HEK293 (cell line): ENCODE measurements at regions not wholly inside any gene's neighbourhood (a gene's known extent, or its start where the extent isn't known, plus 50 kb on each side); places are given as distances from the start of the nearest gene placed in this dataset.

Experiments
- CTCF ChIA-PET: fragments of 350-600 bp; formaldehyde crosslinking; extraction: SDS; loops from one replicate; lab custom pipeline; 2021; ENCODE audit warnings: antibody characterized with exemption; lab: Yijun Ruan, JAX
- POLR2A ChIA-PET: fragments of 300-600 bp; formaldehyde crosslinking; extraction: SDS; loops from one replicate; lab custom pipeline; 2020; ENCODE audit warnings: antibody characterized with exemption, inconsistent platforms; lab: Yijun Ruan, JAX
- H3K27ac ChIP-seq: fragments of 200-500 bp; sonication (Bioruptor generic); 2 replicates; pipeline ENCODE4 v1.5.1; 2014; ENCODE audit warnings: low read depth, low read length, control low read depth, inconsistent platforms; ENCODE audit errors: extremely low read depth
- H3K36me3 ChIP-seq, 2 experiments: fragments of 200-500 bp in 1 of 2; sonication (Bioruptor generic) in 1 of 2; 1 replicate in 1 of 2; 2 replicates in 1 of 2; pipeline ENCODE4 v1.5.1; 2014 to 2017; ENCODE audit warnings: inconsistent platforms in 2 of 2, low read length in 2 of 2; ENCODE audit not compliant: control insufficient read depth in 2 of 2, insufficient read depth in 1 of 2
- H3K4me1 ChIP-seq: fragments of 200-500 bp; sonication (Bioruptor generic); 2 replicates; pipeline ENCODE4 v1.5.1; 2014; ENCODE audit warnings: mild to moderate bottlenecking, low read length, inconsistent platforms; ENCODE audit not compliant: control insufficient read depth, insufficient read depth
- H3K4me3 ChIP-seq: 2 replicates; pipeline ENCODE4 v1.5.1; 2011; ENCODE audit warnings: low read depth, mild to moderate bottlenecking, control low read depth, low read length, moderate library complexity
- H3K9me3 ChIP-seq: fragments of 200-500 bp; sonication (Bioruptor generic); 2 replicates; pipeline ENCODE4 v1.5.1; 2014; ENCODE audit warnings: low read depth, low read length, inconsistent platforms; ENCODE audit not compliant: control insufficient read depth, insufficient read depth
- EGR2 ChIP-seq: fragments of 450-650 bp; formaldehyde crosslinking; IDR thresholded peaks from 2 replicates; pipeline ENCODE4 v1.5.1; 2016; ENCODE audit warnings: low read depth, missing biosample characterization, missing genetic modification characterization
- KLF16 ChIP-seq: fragments of 450-650 bp; formaldehyde crosslinking; IDR thresholded peaks from 2 replicates; pipeline ENCODE4 v1.5.1; 2017; ENCODE audit warnings: missing biosample characterization, missing genetic modification characterization
- MZF1 ChIP-seq: fragments of 450-650 bp; formaldehyde crosslinking; IDR thresholded peaks from 2 replicates; pipeline ENCODE4 v1.5.1; 2017; ENCODE audit warnings: missing biosample characterization, missing genetic modification characterization, borderline replicate concordance
- RBAK ChIP-seq: fragments of 450-650 bp; formaldehyde crosslinking; IDR thresholded peaks from 2 replicates; pipeline ENCODE4 v1.5.1; 2016; ENCODE audit warnings: missing biosample characterization, missing genetic modification characterization
- SALL2 ChIP-seq: fragments of 450-650 bp; formaldehyde crosslinking; IDR thresholded peaks from 2 replicates; pipeline ENCODE4 v1.5.0; 2017; ENCODE audit warnings: missing biosample characterization, mild to moderate bottlenecking, missing genetic modification characterization, borderline replicate concordance
- SCRT1 ChIP-seq: fragments of 450-650 bp; formaldehyde crosslinking; IDR thresholded peaks from 2 replicates; pipeline ENCODE4 v1.5.1; 2016; ENCODE audit warnings: missing biosample characterization, missing genetic modification characterization, borderline replicate concordance
- SP3 ChIP-seq: fragments of 450-650 bp; formaldehyde crosslinking; IDR thresholded peaks from 2 replicates; pipeline ENCODE4 v1.5.1; 2016; ENCODE audit warnings: missing biosample characterization, missing genetic modification characterization
- TCF7L2 ChIP-seq: IDR thresholded peaks from 2 replicates; pipeline ENCODE4 v1.6.1; 2011; ENCODE audit warnings: low read depth, mild to moderate bottlenecking, inconsistent platforms, low read length, moderate library complexity, borderline replicate concordance
- ZNF140 ChIP-seq: fragments of 450-650 bp; formaldehyde crosslinking; IDR thresholded peaks from 2 replicates; pipeline ENCODE4 v1.5.1; 2016; ENCODE audit warnings: missing biosample characterization, missing genetic modification characterization
- ZNF146 ChIP-seq: fragments of 450-650 bp; formaldehyde crosslinking; IDR thresholded peaks from 2 replicates; pipeline ENCODE4 v1.5.1; 2016; ENCODE audit warnings: missing biosample characterization, missing genetic modification characterization
- ZNF174 ChIP-seq: fragments of 450-650 bp; formaldehyde crosslinking; IDR thresholded peaks from 2 replicates; pipeline ENCODE4 v1.5.0; 2017; ENCODE audit warnings: missing biosample characterization, mild to moderate bottlenecking, missing genetic modification characterization
- ZNF324 ChIP-seq: fragments of 450-650 bp; formaldehyde crosslinking; IDR thresholded peaks from 2 replicates; pipeline ENCODE4 v1.5.1; 2016; ENCODE audit warnings: missing biosample characterization, missing genetic modification characterization
- ZNF423 ChIP-seq: fragments of 450-650 bp; formaldehyde crosslinking; IDR thresholded peaks from 2 replicates; pipeline ENCODE4 v1.5.1; 2016; ENCODE audit warnings: missing biosample characterization, missing genetic modification characterization
- ZNF501 ChIP-seq: fragments of 450-650 bp; formaldehyde crosslinking; IDR thresholded peaks from 2 replicates; pipeline ENCODE4 v1.5.1; 2016; ENCODE audit warnings: missing biosample characterization, missing genetic modification characterization
- ZNF530 ChIP-seq: fragments of 450-650 bp; formaldehyde crosslinking; IDR thresholded peaks from 2 replicates; pipeline ENCODE4 v1.5.1; 2016; ENCODE audit warnings: low read depth, missing biosample characterization, missing genetic modification characterization
- ZNF549 ChIP-seq: fragments of 450-650 bp; IDR thresholded peaks from 2 replicates; pipeline ENCODE4 v1.5.1; 2018; ENCODE audit warnings: missing biosample characterization, missing genetic modification characterization, mild to moderate bottlenecking, inconsistent platforms, moderate library complexity
- ZNF596 ChIP-seq: fragments of 450-650 bp; IDR thresholded peaks from 2 replicates; pipeline ENCODE4 v1.5.0; 2018; ENCODE audit warnings: missing biosample characterization, mild to moderate bottlenecking, missing genetic modification characterization, moderate library complexity
- ZNF654 ChIP-seq: fragments of 450-650 bp; formaldehyde crosslinking; IDR thresholded peaks from 2 replicates; pipeline ENCODE4 v1.5.1; 2016; ENCODE audit warnings: low read depth, missing biosample characterization, missing genetic modification characterization
- ZNF776 ChIP-seq: fragments of 450-650 bp; formaldehyde crosslinking; IDR thresholded peaks from 2 replicates; pipeline ENCODE4 v1.5.0; 2017; ENCODE audit warnings: missing biosample characterization, missing genetic modification characterization, borderline replicate concordance
- TF ChIP-seq, protein P1 (sequence below): fragments of 450-650 bp; formaldehyde crosslinking; IDR thresholded peaks from 2 replicates; pipeline ENCODE4 v1.5.1; 2017; ENCODE audit warnings: missing biosample characterization, missing genetic modification characterization
- TF ChIP-seq, protein P2 (sequence below): fragments of 450-650 bp; formaldehyde crosslinking; IDR thresholded peaks from 2 replicates; pipeline ENCODE4 v1.5.1; 2016; ENCODE audit warnings: missing biosample characterization, missing genetic modification characterization
- TF ChIP-seq, protein P3 (sequence below): fragments of 450-650 bp; formaldehyde crosslinking; IDR thresholded peaks from 2 replicates; pipeline ENCODE4 v1.5.1; 2016; ENCODE audit warnings: missing biosample characterization, missing genetic modification characterization
- TF ChIP-seq, protein P4 (sequence below): IDR thresholded peaks from 2 replicates; pipeline ENCODE4 v1.6.1; 2011; ENCODE audit warnings: mild to moderate bottlenecking, low read depth, low read length, borderline replicate concordance
- TF ChIP-seq, protein P5 (sequence below): fragments of 450-650 bp; formaldehyde crosslinking; IDR thresholded peaks from 2 replicates; pipeline ENCODE4 v1.5.1; 2016; ENCODE audit warnings: missing biosample characterization, missing genetic modification characterization
- TF ChIP-seq, protein P6 (sequence below): fragments of 450-650 bp; formaldehyde crosslinking; IDR thresholded peaks from 2 replicates; pipeline ENCODE4 v1.5.1; 2016; ENCODE audit warnings: missing biosample characterization, missing genetic modification characterization

DNA sequence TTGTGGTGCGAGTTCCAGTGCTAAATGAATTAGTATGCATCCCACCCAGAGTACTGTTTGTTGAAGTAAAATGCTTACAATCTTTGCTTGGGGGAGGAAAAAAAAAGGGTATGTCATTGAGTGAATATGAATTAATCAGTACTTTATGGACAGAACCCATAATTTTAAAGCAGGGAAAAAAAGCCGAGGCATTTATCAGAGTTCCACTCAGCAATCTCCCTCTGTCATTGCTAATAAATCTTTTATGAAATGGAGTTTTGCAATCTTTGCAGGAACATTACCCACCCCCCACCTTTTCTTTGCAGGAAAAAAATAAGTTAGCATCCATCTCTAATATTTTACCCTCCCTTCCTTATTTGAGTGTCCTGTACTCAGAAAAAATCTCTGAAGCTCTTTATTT, 127.9 kb upstream of the TMPO start:
- Histone ChIP-seq H3K36me3 (no peaks in the 10 kb centered on the region), H3K4me3 (no peak overlapping the region), H3K4me1 (no peaks in the 10 kb centered on the region), H3K27ac (no peak overlapping the region), H3K9me3 (no peaks in the 10 kb centered on the region)
- CTCF ChIA-PET = no interaction called here
- POLR2A ChIA-PET = no interaction called here
- TF ChIP-seq ZNF324 (tag by site-specific recombination) (no peak), ZNF501 (tag by site-specific recombination) (no peak), MZF1 (tag by site-specific recombination) (no peak), SCRT1 (no peak), ZNF423 (no peak), ZNF549 (no peak), ZNF146 (tag by site-specific recombination) (no peak), SALL2 (no peak), EGR2 (tag by site-specific recombination) (no peak)
- TF ChIP-seq, protein P1, sequence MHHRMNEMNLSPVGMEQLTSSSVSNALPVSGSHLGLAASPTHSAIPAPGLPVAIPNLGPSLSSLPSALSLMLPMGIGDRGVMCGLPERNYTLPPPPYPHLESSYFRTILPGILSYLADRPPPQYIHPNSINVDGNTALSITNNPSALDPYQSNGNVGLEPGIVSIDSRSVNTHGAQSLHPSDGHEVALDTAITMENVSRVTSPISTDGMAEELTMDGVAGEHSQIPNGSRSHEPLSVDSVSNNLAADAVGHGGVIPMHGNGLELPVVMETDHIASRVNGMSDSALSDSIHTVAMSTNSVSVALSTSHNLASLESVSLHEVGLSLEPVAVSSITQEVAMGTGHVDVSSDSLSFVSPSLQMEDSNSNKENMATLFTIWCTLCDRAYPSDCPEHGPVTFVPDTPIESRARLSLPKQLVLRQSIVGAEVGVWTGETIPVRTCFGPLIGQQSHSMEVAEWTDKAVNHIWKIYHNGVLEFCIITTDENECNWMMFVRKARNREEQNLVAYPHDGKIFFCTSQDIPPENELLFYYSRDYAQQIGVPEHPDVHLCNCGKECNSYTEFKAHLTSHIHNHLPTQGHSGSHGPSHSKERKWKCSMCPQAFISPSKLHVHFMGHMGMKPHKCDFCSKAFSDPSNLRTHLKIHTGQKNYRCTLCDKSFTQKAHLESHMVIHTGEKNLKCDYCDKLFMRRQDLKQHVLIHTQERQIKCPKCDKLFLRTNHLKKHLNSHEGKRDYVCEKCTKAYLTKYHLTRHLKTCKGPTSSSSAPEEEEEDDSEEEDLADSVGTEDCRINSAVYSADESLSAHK = no peak
- TF ChIP-seq, protein P2, sequence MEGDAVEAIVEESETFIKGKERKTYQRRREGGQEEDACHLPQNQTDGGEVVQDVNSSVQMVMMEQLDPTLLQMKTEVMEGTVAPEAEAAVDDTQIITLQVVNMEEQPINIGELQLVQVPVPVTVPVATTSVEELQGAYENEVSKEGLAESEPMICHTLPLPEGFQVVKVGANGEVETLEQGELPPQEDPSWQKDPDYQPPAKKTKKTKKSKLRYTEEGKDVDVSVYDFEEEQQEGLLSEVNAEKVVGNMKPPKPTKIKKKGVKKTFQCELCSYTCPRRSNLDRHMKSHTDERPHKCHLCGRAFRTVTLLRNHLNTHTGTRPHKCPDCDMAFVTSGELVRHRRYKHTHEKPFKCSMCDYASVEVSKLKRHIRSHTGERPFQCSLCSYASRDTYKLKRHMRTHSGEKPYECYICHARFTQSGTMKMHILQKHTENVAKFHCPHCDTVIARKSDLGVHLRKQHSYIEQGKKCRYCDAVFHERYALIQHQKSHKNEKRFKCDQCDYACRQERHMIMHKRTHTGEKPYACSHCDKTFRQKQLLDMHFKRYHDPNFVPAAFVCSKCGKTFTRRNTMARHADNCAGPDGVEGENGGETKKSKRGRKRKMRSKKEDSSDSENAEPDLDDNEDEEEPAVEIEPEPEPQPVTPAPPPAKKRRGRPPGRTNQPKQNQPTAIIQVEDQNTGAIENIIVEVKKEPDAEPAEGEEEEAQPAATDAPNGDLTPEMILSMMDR = no peak
- TF ChIP-seq, protein P3, sequence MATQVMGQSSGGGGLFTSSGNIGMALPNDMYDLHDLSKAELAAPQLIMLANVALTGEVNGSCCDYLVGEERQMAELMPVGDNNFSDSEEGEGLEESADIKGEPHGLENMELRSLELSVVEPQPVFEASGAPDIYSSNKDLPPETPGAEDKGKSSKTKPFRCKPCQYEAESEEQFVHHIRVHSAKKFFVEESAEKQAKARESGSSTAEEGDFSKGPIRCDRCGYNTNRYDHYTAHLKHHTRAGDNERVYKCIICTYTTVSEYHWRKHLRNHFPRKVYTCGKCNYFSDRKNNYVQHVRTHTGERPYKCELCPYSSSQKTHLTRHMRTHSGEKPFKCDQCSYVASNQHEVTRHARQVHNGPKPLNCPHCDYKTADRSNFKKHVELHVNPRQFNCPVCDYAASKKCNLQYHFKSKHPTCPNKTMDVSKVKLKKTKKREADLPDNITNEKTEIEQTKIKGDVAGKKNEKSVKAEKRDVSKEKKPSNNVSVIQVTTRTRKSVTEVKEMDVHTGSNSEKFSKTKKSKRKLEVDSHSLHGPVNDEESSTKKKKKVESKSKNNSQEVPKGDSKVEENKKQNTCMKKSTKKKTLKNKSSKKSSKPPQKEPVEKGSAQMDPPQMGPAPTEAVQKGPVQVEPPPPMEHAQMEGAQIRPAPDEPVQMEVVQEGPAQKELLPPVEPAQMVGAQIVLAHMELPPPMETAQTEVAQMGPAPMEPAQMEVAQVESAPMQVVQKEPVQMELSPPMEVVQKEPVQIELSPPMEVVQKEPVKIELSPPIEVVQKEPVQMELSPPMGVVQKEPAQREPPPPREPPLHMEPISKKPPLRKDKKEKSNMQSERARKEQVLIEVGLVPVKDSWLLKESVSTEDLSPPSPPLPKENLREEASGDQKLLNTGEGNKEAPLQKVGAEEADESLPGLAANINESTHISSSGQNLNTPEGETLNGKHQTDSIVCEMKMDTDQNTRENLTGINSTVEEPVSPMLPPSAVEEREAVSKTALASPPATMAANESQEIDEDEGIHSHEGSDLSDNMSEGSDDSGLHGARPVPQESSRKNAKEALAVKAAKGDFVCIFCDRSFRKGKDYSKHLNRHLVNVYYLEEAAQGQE (tag by site-specific recombination) = no peak
- TF ChIP-seq, protein P4, sequence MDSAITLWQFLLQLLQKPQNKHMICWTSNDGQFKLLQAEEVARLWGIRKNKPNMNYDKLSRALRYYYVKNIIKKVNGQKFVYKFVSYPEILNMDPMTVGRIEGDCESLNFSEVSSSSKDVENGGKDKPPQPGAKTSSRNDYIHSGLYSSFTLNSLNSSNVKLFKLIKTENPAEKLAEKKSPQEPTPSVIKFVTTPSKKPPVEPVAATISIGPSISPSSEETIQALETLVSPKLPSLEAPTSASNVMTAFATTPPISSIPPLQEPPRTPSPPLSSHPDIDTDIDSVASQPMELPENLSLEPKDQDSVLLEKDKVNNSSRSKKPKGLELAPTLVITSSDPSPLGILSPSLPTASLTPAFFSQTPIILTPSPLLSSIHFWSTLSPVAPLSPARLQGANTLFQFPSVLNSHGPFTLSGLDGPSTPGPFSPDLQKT = no peak

DNA sequence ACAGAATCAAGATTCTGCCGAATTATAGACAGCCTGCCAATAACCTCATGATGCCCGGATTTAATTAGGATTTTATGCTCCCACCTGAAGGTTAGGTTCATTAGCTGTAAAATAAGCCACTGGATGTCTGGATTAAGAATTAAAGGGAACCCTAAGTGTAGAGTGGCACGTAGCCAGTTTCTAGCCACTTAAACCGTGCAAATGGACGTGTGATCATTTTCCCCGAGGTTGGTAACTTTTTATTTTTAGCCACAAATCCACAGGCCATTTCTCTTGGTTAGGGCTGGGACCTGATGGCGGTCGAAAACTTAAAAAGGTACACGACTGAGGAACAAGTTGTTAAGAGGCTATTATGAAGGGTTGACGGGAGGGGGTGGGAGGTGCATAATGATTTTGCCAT, 127.3 kb upstream of the TMPO start:
- no peak overlapping the region for H3K27ac ChIP-seq
- no peaks in the 10 kb centered on the region for H3K4me1 ChIP-seq
- ChIA-PET CTCF (interaction anchor here (0.7 to 0.9 kb wide), 2 partner anchors 9 to 294 kb away, joined by 3 to 4 read pairs; no protein-coding TSS in a partner anchor), POLR2A (no interaction called here)
- H3K9me3 ChIP-seq = no peaks in the 10 kb centered on the region
- H3K36me3 ChIP-seq = no peaks in the 10 kb centered on the region
- no peak overlapping the region for H3K4me3 ChIP-seq
- TF ChIP-seq RBAK (tag by site-specific recombination) (no peak), KLF16 (no peak), ZNF654 (tag by site-specific recombination) (no peak), ZNF140 (tag by site-specific recombination) (no peak), ZNF530 (tag by site-specific recombination) (no peak), TCF7L2 (no peak), ZNF596 (tag by site-specific recombination) (no peak), ZNF174 (no peak), ZNF776 (tag by site-specific recombination) (no peak), SP3 (tag by site-specific recombination) (no peak)
- TF ChIP-seq, protein P5, sequence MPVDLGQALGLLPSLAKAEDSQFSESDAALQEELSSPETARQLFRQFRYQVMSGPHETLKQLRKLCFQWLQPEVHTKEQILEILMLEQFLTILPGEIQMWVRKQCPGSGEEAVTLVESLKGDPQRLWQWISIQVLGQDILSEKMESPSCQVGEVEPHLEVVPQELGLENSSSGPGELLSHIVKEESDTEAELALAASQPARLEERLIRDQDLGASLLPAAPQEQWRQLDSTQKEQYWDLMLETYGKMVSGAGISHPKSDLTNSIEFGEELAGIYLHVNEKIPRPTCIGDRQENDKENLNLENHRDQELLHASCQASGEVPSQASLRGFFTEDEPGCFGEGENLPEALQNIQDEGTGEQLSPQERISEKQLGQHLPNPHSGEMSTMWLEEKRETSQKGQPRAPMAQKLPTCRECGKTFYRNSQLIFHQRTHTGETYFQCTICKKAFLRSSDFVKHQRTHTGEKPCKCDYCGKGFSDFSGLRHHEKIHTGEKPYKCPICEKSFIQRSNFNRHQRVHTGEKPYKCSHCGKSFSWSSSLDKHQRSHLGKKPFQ (tag by site-specific recombination) = no peak
- TF ChIP-seq, protein P6, sequence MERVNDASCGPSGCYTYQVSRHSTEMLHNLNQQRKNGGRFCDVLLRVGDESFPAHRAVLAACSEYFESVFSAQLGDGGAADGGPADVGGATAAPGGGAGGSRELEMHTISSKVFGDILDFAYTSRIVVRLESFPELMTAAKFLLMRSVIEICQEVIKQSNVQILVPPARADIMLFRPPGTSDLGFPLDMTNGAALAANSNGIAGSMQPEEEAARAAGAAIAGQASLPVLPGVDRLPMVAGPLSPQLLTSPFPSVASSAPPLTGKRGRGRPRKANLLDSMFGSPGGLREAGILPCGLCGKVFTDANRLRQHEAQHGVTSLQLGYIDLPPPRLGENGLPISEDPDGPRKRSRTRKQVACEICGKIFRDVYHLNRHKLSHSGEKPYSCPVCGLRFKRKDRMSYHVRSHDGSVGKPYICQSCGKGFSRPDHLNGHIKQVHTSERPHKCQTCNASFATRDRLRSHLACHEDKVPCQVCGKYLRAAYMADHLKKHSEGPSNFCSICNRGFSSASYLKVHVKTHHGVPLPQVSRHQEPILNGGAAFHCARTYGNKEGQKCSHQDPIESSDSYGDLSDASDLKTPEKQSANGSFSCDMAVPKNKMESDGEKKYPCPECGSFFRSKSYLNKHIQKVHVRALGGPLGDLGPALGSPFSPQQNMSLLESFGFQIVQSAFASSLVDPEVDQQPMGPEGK = no peak
